Stomach (tissue), 4 donors: ENCODE measurements at regions not wholly inside any gene's neighbourhood (a gene's known extent, or its start where the extent isn't known, plus 50 kb on each side); places are given as distances from the start of the nearest gene placed in this dataset.

ENCODE experiments used
- CTCF ChIP-seq, 7 experiments: fragments of 450-650 bp in 4 of 7; fragments of 200-600 bp in 3 of 7; sonication (generic) in 3 of 7; IDR thresholded peaks; one replicate each; pipeline ENCODE4 v1.5.1; 2016 to 2019; ENCODE audit warnings: antibody characterized with exemption in 7 of 7, control low read depth in 2 of 7, mild to moderate bottlenecking in 1 of 7
- POLR2A ChIP-seq, 4 donors: fragments of 450-650 bp; IDR thresholded peaks; one replicate each; pipeline ENCODE4 v1.6.1; 2016; ENCODE audit warnings: antibody characterized with exemption in 4 of 4, control low read depth in 2 of 4, mild to moderate bottlenecking in 1 of 4, moderate library complexity in 1 of 4

DNA sequence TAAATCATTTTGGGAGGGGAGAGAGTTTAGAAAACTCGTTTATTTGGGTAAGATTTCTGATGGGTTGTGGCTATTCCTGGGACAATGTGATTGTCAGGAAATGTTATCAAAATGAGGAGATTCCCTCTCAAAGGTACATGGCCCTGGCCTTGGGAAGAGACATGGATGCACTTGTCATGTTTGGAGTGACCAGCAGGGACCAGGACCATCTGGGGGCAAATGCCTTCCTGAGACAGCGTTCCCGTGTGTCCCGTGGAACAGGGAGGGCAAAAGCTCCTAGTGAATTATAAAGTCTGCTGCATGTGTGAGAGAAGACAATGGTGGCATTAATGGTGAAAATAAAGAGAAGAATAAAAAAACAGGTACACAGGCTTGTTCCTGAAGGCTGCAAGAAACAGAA lies 317.3 kb downstream of the ZNF536 start:
- TF ChIP-seq POLR2A (IDR thresholded peaks at IDR 0.05): no peak
- TF ChIP-seq CTCF (IDR thresholded peaks at IDR 0.05): no peak
